ENCODE measurements at regions not wholly inside any gene's neighbourhood (a gene's known extent, or its start where the extent isn't known, plus 50 kb on each side); places are given as distances from the start of the nearest gene placed in this dataset.

DNA sequence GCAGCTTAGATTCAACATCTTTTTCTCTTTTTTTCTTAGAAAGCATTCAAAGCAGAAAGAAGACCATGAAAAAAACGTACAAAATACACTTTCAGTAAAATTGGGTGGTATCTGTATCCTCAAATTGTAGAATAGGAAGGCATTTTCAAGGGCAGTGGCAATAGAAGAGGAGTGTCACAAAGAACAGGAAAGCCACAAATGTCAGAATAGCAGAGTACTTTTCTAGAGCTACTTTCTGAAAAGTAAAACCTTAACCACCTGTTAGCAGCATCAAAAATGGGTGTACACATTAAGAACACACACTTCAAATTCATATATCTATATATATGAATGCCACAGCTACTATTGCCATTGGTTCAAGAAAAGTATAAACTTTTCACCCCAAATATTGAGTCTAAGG, 412.1 kb upstream of the DCN start:
- H3K27me3 ChIP-seq: no peaks in the 10 kb centered on the region
- no peaks in the 10 kb centered on the region for H3K4me1 ChIP-seq
- DNase-seq: no peak
- no peak for ATAC-seq (ENCODE audit: low FRiP score in 2 of 2)
- H3K4me3 ChIP-seq: no peak overlapping the region
- H3K36me3 ChIP-seq: no peaks in the 10 kb centered on the region
- no peak overlapping the region for H3K27ac ChIP-seq
- no peak for TF ChIP-seq POLR2AphosphoS5 (IDR thresholded peaks at IDR 0.05)
- TF ChIP-seq, protein P1, sequence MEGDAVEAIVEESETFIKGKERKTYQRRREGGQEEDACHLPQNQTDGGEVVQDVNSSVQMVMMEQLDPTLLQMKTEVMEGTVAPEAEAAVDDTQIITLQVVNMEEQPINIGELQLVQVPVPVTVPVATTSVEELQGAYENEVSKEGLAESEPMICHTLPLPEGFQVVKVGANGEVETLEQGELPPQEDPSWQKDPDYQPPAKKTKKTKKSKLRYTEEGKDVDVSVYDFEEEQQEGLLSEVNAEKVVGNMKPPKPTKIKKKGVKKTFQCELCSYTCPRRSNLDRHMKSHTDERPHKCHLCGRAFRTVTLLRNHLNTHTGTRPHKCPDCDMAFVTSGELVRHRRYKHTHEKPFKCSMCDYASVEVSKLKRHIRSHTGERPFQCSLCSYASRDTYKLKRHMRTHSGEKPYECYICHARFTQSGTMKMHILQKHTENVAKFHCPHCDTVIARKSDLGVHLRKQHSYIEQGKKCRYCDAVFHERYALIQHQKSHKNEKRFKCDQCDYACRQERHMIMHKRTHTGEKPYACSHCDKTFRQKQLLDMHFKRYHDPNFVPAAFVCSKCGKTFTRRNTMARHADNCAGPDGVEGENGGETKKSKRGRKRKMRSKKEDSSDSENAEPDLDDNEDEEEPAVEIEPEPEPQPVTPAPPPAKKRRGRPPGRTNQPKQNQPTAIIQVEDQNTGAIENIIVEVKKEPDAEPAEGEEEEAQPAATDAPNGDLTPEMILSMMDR (IDR thresholded peaks at IDR 0.05): no peak
- TF ChIP-seq POLR2A (IDR thresholded peaks at IDR 0.05): no peak
- TF ChIP-seq EP300 (IDR thresholded peaks at IDR 0.05): no peak
- H3K9me3 ChIP-seq: peaks cover 0 to 4% (median 0%) of the 10 kb centered on the region in 4 donors
- 48 to 66% methylated on average over 1 of the region's 1 CpG for WGBS, 2 donors

DNA sequence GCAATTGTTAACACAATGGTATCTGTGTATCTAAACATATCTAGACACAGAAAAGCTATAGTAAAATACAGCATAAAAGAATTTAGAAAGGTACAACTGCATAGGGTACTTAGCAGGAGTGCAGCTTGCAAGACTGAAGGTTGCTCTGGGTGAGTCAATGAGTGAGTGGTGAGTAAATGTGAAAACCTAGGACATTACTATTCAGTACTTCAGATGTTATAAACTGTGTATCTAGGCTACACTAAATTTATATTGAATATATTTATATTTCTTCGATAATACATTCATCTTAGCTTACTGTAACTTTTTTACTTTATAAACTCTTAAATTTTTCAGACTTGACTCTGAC, 409.0 kb upstream of the DCN start:
- Histone ChIP-seq H3K4me3 (no peak overlapping the region), H3K4me1 (no peaks in the 10 kb centered on the region), H3K27ac (no peak overlapping the region), H3K27me3 (no peaks in the 10 kb centered on the region), H3K9me3 (no peaks in the 10 kb centered on the region), H3K36me3 (no peaks in the 10 kb centered on the region)
- TF ChIP-seq POLR2A (IDR thresholded peaks at IDR 0.05): no peak
- TF ChIP-seq, protein P1 (IDR thresholded peaks at IDR 0.05): no peak
- 0 to 93% methylated on average over 1 of the region's 1 CpG for WGBS, 2 donors
- DNase-seq: no peak
- ATAC-seq (ENCODE audit: low FRiP score in 2 of 2): no peak

DNA sequence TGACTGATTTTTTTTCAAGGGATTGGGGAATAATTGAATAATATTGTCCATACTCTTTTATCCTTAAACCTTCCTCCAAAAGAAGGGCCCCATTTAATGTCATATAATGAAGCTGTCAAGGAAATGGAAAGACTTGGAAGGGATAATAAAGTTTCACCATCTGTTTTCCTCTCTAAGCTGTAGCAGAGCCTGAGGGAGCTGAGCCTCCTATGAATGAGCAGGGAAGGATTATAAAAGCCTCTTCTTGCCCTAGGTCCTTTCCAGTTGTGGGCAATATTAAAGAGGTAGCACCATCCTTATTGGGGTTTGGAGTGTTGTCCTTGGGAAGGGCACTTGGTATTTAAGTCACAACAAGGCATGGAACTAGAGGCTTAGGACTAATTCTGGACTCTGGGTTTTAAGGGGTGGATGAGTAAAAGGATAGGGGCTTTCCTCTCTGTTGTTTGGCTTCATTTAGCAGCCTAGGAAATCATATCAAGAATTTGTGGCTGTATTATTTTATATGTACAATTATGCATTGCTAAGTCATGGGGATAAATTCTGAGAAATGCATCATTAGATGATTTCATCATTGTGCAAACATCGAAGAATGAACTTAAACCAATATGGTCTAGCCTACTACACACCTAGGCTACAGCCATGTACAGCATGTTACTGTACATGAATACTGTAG, 408.5 kb upstream of the DCN start:
- no peak overlapping the region for H3K4me3 ChIP-seq
- 71 to 80% methylated on average over 1 of the region's 1 CpG for WGBS, 2 donors
- DNase-seq: no peak
- H3K36me3 ChIP-seq: no peaks in the 10 kb centered on the region
- H3K4me1 ChIP-seq: no peaks in the 10 kb centered on the region
- no peaks in the 10 kb centered on the region for H3K27me3 ChIP-seq
- H3K9me3 ChIP-seq: no peaks in the 10 kb centered on the region
- ATAC-seq (ENCODE audit: low FRiP score in 2 of 2): no peak
- TF ChIP-seq POLR2A (IDR thresholded peaks at IDR 0.05) (no peak), POLR2AphosphoS5 (IDR thresholded peaks at IDR 0.05) (no peak), EP300 (IDR thresholded peaks at IDR 0.05) (no peak)
- TF ChIP-seq, protein P1 (IDR thresholded peaks at IDR 0.05): no peak
- H3K27ac ChIP-seq: no peak overlapping the region

DNA sequence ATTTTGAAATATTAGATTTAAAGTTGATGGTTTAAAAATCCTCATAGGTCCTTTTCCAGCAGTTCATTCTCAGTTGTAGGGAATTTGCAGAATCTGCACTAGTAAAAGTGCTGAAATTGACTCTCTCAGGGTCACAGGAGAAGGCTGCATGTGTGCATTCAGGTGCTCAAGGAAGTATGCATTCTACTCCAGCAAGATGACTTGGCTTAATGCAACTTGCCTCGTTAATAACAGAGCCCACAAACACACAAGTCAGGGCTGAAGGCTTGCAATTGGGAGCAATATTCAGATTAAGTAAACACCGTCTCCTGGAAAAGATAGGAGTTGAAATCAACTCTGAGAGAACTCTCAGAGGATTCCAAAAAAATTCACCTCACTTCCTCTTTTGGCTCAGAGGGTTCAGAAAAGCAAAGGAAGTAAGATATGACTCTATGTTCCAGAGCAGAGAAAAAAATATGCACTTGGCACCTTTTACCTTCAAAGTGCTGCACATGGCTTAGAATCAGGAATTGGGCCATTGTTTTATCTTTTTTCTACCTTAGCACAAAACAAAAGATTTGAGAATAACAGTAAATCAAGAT, 406.3 kb upstream of the DCN start:
- Histone ChIP-seq H3K4me3 (no peak overlapping the region), H3K4me1 (no peaks in the 10 kb centered on the region), H3K9me3 (no peaks in the 10 kb centered on the region), H3K36me3 (no peaks in the 10 kb centered on the region), H3K27me3 (no peaks in the 10 kb centered on the region), H3K27ac (no peak overlapping the region)
- ATAC-seq (ENCODE audit: low FRiP score in 2 of 2): no peak
- no peak for TF ChIP-seq POLR2A (IDR thresholded peaks at IDR 0.05)
- no peak for TF ChIP-seq EP300 (IDR thresholded peaks at IDR 0.05)
- TF ChIP-seq, protein P1 (IDR thresholded peaks at IDR 0.05): no peak
- no peak for TF ChIP-seq POLR2AphosphoS5 (IDR thresholded peaks at IDR 0.05)
- no peak for DNase-seq
- 36 to 41% methylated on average over 2 of the region's 2 CpGs for WGBS, 2 donors

DNA sequence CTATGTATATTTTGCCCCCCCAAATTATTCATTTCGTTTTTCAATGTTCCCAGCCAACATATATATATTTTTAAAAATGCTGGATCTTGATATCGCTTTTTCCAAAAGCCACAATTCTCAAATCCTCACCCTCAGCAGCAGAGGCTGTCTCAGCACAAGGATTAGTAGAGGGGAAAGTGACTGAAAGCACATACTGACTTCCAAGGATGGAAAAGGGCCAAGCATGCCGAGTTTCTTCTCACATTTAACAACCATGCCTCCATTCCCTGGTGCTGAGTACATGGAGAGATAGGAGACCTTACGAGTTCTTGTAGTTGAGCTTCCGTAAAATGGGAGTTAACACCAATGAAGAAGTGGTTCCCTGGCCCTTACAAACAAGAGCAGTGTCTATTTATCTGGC, 403.4 kb upstream of the DCN start:
- no peaks in the 10 kb centered on the region for H3K4me1 ChIP-seq
- ATAC-seq (ENCODE audit: low FRiP score in 2 of 2) (no peak), DNase-seq (no peak)
- 84 to 93% methylated on average over 5 of the region's 5 CpGs for WGBS, 2 donors
- H3K27ac ChIP-seq: no peak overlapping the region
- no peaks in the 10 kb centered on the region for H3K9me3 ChIP-seq
- H3K36me3 ChIP-seq: no peaks in the 10 kb centered on the region
- H3K27me3 ChIP-seq: no peaks in the 10 kb centered on the region
- no peak overlapping the region for H3K4me3 ChIP-seq
- TF ChIP-seq EP300 (IDR thresholded peaks at IDR 0.05): no peak
- no peak for TF ChIP-seq POLR2AphosphoS5 (IDR thresholded peaks at IDR 0.05)
